A549 (cell line): ENCODE measurements at regions not wholly inside any gene's neighbourhood (a gene's known extent, or its start where the extent isn't known, plus 50 kb on each side); places are given as distances from the start of the nearest gene placed in this dataset.

ENCODE experiments used
- BHLHE40 ChIP-seq: IDR thresholded peaks from 2 replicates; pipeline ENCODE4 v1.6.1; 2012; ENCODE audit warnings: low read depth, low read length, inconsistent platforms
- CBX2 ChIP-seq: fragments of 200-600 bp; sonication (generic); IDR thresholded peaks from 2 replicates; pipeline ENCODE4 v1.6.1; 2016; ENCODE audit warnings: low read depth, mild to moderate bottlenecking, borderline replicate concordance
- CBX8 ChIP-seq: fragments of 200-600 bp; sonication (generic); IDR thresholded peaks from 2 replicates; pipeline ENCODE4 v1.6.1; 2016
- CEBPB ChIP-seq, 2 experiments: fragments of >200 bp in 1 of 2; sonication (Bioruptor Twin) in 1 of 2; formaldehyde crosslinking in 1 of 2; IDR thresholded peaks; 2 replicates each; pipeline ENCODE4 v1.6.1; 2012 to 2016
- CHD2 ChIP-seq: fragments of 150-350 bp; IDR thresholded peaks from 2 replicates; pipeline ENCODE4 v1.6.1; 2014; ENCODE audit warnings: low read length; ENCODE audit not compliant: partially characterized antibody
- CHD4 ChIP-seq: fragments of 200-600 bp; sonication (generic); IDR thresholded peaks from 2 replicates; pipeline ENCODE4 v1.6.1; 2016; ENCODE audit warnings: antibody characterized with exemption, mild to moderate bottlenecking, borderline replicate concordance
- EHF ChIP-seq: fragments of 250-450 bp; sonication (Bioruptor Pico); IDR thresholded peaks from 2 replicates; pipeline ENCODE4 v1.5.0; 2020; ENCODE audit warnings: mild to moderate bottlenecking
- EHMT2 ChIP-seq: fragments of 200-600 bp; sonication (generic); IDR thresholded peaks from 2 replicates; pipeline ENCODE4 v1.6.1; 2016; ENCODE audit warnings: antibody characterized with exemption, low read depth, mild to moderate bottlenecking, moderate library complexity
- ESRRA ChIP-seq: fragments of 150-350 bp; IDR thresholded peaks from 2 replicates; pipeline ENCODE4 v1.6.1; 2014; ENCODE audit warnings: mild to moderate bottlenecking, low read length, borderline replicate concordance
- GATA3 ChIP-seq: IDR thresholded peaks from 2 replicates; pipeline ENCODE4 v1.6.1; 2012; ENCODE audit warnings: borderline replicate concordance
- HEYL ChIP-seq: fragments of 250-450 bp; sonication (Bioruptor Pico); IDR thresholded peaks from 2 replicates; pipeline ENCODE4 v1.8.0; 2021; ENCODE audit warnings: mild to moderate bottlenecking, moderate library complexity
- HOXB13 ChIP-seq: fragments of 250-450 bp; sonication (Bioruptor Pico); IDR thresholded peaks from 2 replicates; pipeline ENCODE4 v1.5.0; 2020; ENCODE audit warnings: low read depth, mild to moderate bottlenecking, moderate library complexity
- HOXB5 ChIP-seq: fragments of 250-450 bp; sonication (Bioruptor Pico); IDR thresholded peaks from 2 replicates; pipeline ENCODE4 v1.5.0; 2020; ENCODE audit warnings: mild to moderate bottlenecking, moderate library complexity
- JUN ChIP-seq, 2 experiments: fragments of >200 bp; sonication (Bioruptor Twin); formaldehyde crosslinking; IDR thresholded peaks; 2 replicates in 1 of 2; 3 replicates in 1 of 2; pipeline ENCODE4 v1.6.1; 2016 to 2017
- KDM1A ChIP-seq: fragments of 200-600 bp; sonication (generic); IDR thresholded peaks from 2 replicates; pipeline ENCODE4 v1.6.1; 2016; ENCODE audit warnings: low read depth, mild to moderate bottlenecking
- KDM5A ChIP-seq: fragments of 200-600 bp; sonication (generic); IDR thresholded peaks from 2 replicates; pipeline ENCODE4 v1.6.1; 2016; ENCODE audit warnings: antibody characterized with exemption, mild to moderate bottlenecking
- MAZ ChIP-seq: fragments of 150-350 bp; IDR thresholded peaks from 2 replicates; pipeline ENCODE4 v1.6.1; 2014; ENCODE audit warnings: antibody characterized with exemption, low read depth, low read length, borderline replicate concordance
- MYC ChIP-seq: IDR thresholded peaks from 2 replicates; pipeline ENCODE4 v1.6.1; 2012; ENCODE audit warnings: mild to moderate bottlenecking, inconsistent platforms, low read length, improper control_type of control experiment, borderline replicate concordance
- NFE2L2 ChIP-seq: fragments of 150-350 bp; conservative IDR thresholded peaks from 2 replicates; pipeline ENCODE4 v1.6.1; 2014; ENCODE audit warnings: low read length
- NPAS2 ChIP-seq: fragments of 250-450 bp; sonication (Bioruptor Pico); IDR thresholded peaks from 2 replicates; pipeline ENCODE4 v1.8.0; 2022; ENCODE audit warnings: mild to moderate bottlenecking, moderate library complexity, borderline replicate concordance
- PHF8 ChIP-seq: fragments of 200-600 bp; sonication (generic); IDR thresholded peaks from 2 replicates; pipeline ENCODE4 v1.6.1; 2016; ENCODE audit warnings: low read depth, mild to moderate bottlenecking, antibody characterized with exemption, moderate library complexity, borderline replicate concordance
- POLR2A ChIP-seq: IDR thresholded peaks from 2 replicates; pipeline ENCODE4 v1.6.1; 2012; ENCODE audit warnings: mild to moderate bottlenecking, low read length
- POLR2AphosphoS2 ChIP-seq: conservative IDR thresholded peaks from 2 replicates; pipeline ENCODE4 v1.6.1; 2012; ENCODE audit warnings: low read length, improper control_type of control experiment, inconsistent platforms
- RARB ChIP-seq: fragments of 250-450 bp; sonication (Bioruptor Pico); IDR thresholded peaks from 2 replicates; pipeline ENCODE4 v1.8.0; 2021; ENCODE audit warnings: mild to moderate bottlenecking, moderate library complexity
- RCOR1 ChIP-seq: fragments of 150-350 bp; IDR thresholded peaks from 2 replicates; pipeline ENCODE4 v1.6.1; 2014; ENCODE audit warnings: antibody characterized with exemption, low read length, low read depth
- RFX5 ChIP-seq: fragments of 450-650 bp; IDR thresholded peaks from 2 replicates; pipeline ENCODE4 v1.7.1; 2014; ENCODE audit warnings: antibody characterized with exemption, mild to moderate bottlenecking, moderate library complexity
- SREBF2 ChIP-seq: fragments of 450-650 bp; IDR thresholded peaks from 2 replicates; pipeline ENCODE4 v1.6.1; 2014; ENCODE audit warnings: mild to moderate bottlenecking, moderate library complexity
- TFCP2L1 ChIP-seq: fragments of 250-450 bp; sonication (Bioruptor Pico); IDR thresholded peaks from 2 replicates; pipeline ENCODE4 v1.5.0; 2021; ENCODE audit warnings: mild to moderate bottlenecking
- TP53 ChIP-seq: fragments of 250-450 bp; sonication (Bioruptor Pico); IDR thresholded peaks from 2 replicates; pipeline ENCODE4 v1.5.0; 2021; ENCODE audit warnings: mild to moderate bottlenecking, moderate library complexity
- ZFP36 ChIP-seq: fragments of 450-650 bp; IDR thresholded peaks from 2 replicates; pipeline ENCODE4 v1.6.1; 2014; ENCODE audit warnings: borderline replicate concordance; ENCODE audit not compliant: partially characterized antibody
- ZSCAN20 ChIP-seq: fragments of 250-450 bp; sonication (Bioruptor Pico); IDR thresholded peaks from 2 replicates; pipeline ENCODE4 v1.8.0; 2022; ENCODE audit warnings: mild to moderate bottlenecking, moderate library complexity
- TF ChIP-seq, protein P1 (sequence below): IDR thresholded peaks from 2 replicates; pipeline ENCODE4 v1.6.1; 2012
- TF ChIP-seq, protein P2 (sequence below): fragments of 200-600 bp; sonication (generic); IDR thresholded peaks from 2 replicates; pipeline ENCODE4 v1.6.1; 2016; ENCODE audit warnings: antibody characterized with exemption, mild to moderate bottlenecking, moderate library complexity
- TF ChIP-seq, protein P3 (sequence below): fragments of >200 bp; sonication (Bioruptor Twin); formaldehyde crosslinking; IDR thresholded peaks from 2 replicates; pipeline ENCODE4 v1.6.1; 2016
- TF ChIP-seq, protein P4 (sequence below): fragments of >200 bp; sonication (Bioruptor Twin); formaldehyde crosslinking; IDR thresholded peaks from 3 replicates; pipeline ENCODE4 v1.6.1; 2016
- TF ChIP-seq, protein P5 (sequence below): fragments of >200 bp; sonication (Bioruptor Twin); formaldehyde crosslinking; IDR thresholded peaks from 3 replicates; pipeline ENCODE4 v1.5.1; 2016
- TF ChIP-seq, protein P6 (sequence below): fragments of 150-350 bp; IDR thresholded peaks from 2 replicates; pipeline ENCODE4 v1.6.1; 2014; ENCODE audit warnings: low read depth, mild to moderate bottlenecking, low read length

DNA sequence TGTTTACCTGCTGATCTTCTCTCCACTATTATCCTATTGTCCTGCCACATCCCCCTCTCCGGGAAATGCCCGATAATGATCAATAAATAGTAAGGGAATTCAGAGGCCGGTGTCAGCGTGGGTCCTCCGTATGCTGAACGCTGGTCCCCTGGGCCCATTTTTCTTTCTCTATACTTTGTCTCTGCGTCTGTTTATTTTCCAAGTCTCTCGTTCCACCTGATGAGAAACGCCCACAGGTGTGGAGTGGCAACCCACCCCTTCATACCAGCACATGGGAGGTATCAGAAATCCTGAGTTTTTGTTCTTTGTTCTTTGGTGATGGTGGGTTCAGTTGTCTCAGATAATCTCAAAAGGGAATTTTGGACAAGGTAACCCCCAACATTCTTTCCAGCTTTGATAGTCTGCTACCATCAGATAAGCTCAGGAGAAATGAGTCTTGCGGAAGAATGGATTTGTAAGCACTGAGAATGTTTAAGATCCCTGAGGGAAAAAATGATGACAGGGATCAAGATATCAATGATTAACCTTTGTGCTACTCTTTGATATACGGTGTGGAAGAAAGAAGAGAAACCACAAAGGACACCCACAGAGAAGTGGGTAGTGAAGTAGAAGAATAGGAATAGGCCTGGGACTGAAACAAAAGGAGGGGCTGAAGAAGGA is 117.9 kb downstream of the CEP44 start (continued):
- TF ChIP-seq, protein P1, sequence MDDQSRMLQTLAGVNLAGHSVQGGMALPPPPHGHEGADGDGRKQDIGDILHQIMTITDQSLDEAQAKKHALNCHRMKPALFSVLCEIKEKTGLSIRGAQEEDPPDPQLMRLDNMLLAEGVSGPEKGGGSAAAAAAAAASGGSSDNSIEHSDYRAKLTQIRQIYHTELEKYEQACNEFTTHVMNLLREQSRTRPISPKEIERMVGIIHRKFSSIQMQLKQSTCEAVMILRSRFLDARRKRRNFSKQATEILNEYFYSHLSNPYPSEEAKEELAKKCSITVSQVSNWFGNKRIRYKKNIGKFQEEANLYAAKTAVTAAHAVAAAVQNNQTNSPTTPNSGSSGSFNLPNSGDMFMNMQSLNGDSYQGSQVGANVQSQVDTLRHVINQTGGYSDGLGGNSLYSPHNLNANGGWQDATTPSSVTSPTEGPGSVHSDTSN = peak; percentile 63
- TF ChIP-seq RARB (CRISPR knock-in tag) = no peak
- TF ChIP-seq HOXB5 (CRISPR knock-in tag) = no peak
- TF ChIP-seq GATA3 = peak; percentile 99
- TF ChIP-seq PHF8 = no peak
- peak; percentile 79 to 89; a peak in 3 of 5 replicates for TF ChIP-seq JUN (IDR thresholded peaks at IDR 0.05)
- TF ChIP-seq CHD2 = no peak
- no peak for TF ChIP-seq CBX2
- no peak for TF ChIP-seq BHLHE40
- no peak for TF ChIP-seq ZFP36
- no peak for TF ChIP-seq CHD4
- no peak for TF ChIP-seq HOXB13 (CRISPR knock-in tag)
- no peak for TF ChIP-seq POLR2AphosphoS2
- TF ChIP-seq, protein P2, sequence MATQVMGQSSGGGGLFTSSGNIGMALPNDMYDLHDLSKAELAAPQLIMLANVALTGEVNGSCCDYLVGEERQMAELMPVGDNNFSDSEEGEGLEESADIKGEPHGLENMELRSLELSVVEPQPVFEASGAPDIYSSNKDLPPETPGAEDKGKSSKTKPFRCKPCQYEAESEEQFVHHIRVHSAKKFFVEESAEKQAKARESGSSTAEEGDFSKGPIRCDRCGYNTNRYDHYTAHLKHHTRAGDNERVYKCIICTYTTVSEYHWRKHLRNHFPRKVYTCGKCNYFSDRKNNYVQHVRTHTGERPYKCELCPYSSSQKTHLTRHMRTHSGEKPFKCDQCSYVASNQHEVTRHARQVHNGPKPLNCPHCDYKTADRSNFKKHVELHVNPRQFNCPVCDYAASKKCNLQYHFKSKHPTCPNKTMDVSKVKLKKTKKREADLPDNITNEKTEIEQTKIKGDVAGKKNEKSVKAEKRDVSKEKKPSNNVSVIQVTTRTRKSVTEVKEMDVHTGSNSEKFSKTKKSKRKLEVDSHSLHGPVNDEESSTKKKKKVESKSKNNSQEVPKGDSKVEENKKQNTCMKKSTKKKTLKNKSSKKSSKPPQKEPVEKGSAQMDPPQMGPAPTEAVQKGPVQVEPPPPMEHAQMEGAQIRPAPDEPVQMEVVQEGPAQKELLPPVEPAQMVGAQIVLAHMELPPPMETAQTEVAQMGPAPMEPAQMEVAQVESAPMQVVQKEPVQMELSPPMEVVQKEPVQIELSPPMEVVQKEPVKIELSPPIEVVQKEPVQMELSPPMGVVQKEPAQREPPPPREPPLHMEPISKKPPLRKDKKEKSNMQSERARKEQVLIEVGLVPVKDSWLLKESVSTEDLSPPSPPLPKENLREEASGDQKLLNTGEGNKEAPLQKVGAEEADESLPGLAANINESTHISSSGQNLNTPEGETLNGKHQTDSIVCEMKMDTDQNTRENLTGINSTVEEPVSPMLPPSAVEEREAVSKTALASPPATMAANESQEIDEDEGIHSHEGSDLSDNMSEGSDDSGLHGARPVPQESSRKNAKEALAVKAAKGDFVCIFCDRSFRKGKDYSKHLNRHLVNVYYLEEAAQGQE = no peak
- no peak for TF ChIP-seq CBX8
- no peak for TF ChIP-seq KDM5A
- no peak for TF ChIP-seq MAZ
- TF ChIP-seq NPAS2 (CRISPR knock-in tag) = no peak
- TF ChIP-seq EHF (CRISPR knock-in tag) = no peak
- no peak for TF ChIP-seq HEYL (CRISPR knock-in tag)
- TF ChIP-seq TP53 (CRISPR knock-in tag) = no peak
- no peak for TF ChIP-seq POLR2A
- TF ChIP-seq ESRRA = no peak
- TF ChIP-seq, protein P3, sequence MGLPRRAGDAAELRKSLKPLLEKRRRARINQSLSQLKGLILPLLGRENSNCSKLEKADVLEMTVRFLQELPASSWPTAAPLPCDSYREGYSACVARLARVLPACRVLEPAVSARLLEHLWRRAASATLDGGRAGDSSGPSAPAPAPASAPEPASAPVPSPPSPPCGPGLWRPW = no peak
- TF ChIP-seq, protein P4, sequence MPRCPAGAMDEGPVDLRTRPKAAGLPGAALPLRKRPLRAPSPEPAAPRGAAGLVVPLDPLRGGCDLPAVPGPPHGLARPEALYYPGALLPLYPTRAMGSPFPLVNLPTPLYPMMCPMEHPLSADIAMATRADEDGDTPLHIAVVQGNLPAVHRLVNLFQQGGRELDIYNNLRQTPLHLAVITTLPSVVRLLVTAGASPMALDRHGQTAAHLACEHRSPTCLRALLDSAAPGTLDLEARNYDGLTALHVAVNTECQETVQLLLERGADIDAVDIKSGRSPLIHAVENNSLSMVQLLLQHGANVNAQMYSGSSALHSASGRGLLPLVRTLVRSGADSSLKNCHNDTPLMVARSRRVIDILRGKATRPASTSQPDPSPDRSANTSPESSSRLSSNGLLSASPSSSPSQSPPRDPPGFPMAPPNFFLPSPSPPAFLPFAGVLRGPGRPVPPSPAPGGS = peak; percentile 88; the same call in 2 of the 3 replicates
- no peak for TF ChIP-seq SREBF2
- TF ChIP-seq NFE2L2 = no peak
- no peak for TF ChIP-seq ZSCAN20 (CRISPR knock-in tag)
- TF ChIP-seq EHMT2 = no peak
- TF ChIP-seq RFX5 = no peak
- no peak for TF ChIP-seq MYC
- TF ChIP-seq KDM1A = no peak
- TF ChIP-seq, protein P5, sequence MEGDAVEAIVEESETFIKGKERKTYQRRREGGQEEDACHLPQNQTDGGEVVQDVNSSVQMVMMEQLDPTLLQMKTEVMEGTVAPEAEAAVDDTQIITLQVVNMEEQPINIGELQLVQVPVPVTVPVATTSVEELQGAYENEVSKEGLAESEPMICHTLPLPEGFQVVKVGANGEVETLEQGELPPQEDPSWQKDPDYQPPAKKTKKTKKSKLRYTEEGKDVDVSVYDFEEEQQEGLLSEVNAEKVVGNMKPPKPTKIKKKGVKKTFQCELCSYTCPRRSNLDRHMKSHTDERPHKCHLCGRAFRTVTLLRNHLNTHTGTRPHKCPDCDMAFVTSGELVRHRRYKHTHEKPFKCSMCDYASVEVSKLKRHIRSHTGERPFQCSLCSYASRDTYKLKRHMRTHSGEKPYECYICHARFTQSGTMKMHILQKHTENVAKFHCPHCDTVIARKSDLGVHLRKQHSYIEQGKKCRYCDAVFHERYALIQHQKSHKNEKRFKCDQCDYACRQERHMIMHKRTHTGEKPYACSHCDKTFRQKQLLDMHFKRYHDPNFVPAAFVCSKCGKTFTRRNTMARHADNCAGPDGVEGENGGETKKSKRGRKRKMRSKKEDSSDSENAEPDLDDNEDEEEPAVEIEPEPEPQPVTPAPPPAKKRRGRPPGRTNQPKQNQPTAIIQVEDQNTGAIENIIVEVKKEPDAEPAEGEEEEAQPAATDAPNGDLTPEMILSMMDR = no peak
- no peak for TF ChIP-seq RCOR1
- no peak for TF ChIP-seq TFCP2L1 (CRISPR knock-in tag)
- TF ChIP-seq, protein P6, sequence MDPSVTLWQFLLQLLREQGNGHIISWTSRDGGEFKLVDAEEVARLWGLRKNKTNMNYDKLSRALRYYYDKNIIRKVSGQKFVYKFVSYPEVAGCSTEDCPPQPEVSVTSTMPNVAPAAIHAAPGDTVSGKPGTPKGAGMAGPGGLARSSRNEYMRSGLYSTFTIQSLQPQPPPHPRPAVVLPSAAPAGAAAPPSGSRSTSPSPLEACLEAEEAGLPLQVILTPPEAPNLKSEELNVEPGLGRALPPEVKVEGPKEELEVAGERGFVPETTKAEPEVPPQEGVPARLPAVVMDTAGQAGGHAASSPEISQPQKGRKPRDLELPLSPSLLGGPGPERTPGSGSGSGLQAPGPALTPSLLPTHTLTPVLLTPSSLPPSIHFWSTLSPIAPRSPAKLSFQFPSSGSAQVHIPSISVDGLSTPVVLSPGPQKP = no peak
- TF ChIP-seq CEBPB (IDR thresholded peaks at IDR 0.05) = peak; percentile 74 to 91
